ENCODE measurements at regions not wholly inside any gene's neighbourhood (a gene's known extent, or its start where the extent isn't known, plus 50 kb on each side); places are given as distances from the start of the nearest gene placed in this dataset.

- no peak for TF ChIP-seq GATA3 (IDR thresholded peaks at IDR 0.05; ENCODE audit: low read depth, low read length)
- TF ChIP-seq GATA2 (IDR thresholded peaks at IDR 0.05; ENCODE audit: low read depth, low read length): no peak
Observed at GRCh38 chr16:66278604-66279262, 87.8 kb upstream of the CDH5 start.
